ENCODE measurements at regions not wholly inside any gene's neighbourhood (a gene's known extent, or its start where the extent isn't known, plus 50 kb on each side); places are given as distances from the start of the nearest gene placed in this dataset.
"Not testable (repeated sequence)": the region's sequence is repeated elsewhere in the genome, so short reads cannot be mapped to it uniquely, and the experiment has no call there.

DNA sequence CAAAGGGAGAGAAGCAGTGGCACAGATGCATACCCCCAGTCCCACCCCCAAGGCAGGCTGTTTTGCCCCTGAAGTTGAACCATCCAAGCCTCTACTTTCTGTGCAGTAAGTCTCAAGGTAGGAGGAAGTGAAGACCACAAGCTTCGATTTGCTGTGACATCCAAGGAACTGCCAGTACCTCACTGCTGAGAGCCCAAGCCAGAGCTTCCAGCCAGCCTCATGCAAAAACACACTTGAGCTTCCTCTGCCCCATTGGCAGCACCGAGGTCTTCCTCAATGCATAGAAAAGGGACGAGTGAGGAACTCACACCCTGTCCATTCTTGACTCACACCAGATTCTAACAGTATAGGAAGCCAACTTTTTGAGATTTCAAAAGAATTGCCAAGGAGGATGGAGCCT lies 311.7 kb downstream of the BCL2L11 start:
- H2AFZ ChIP-seq (replicated peaks; ENCODE audit: low read length, poor library complexity); intact Hi-C loops (cut with micrococcal nuclease); H4K8ac ChIP-seq (ENCODE audit: low read depth in 2 of 2, low read length in 2 of 2); H3K79me1 ChIP-seq (ENCODE audit: low read depth in 1 of 2, low read length in 2 of 2); H3K18ac ChIP-seq (ENCODE audit: low read depth, low read length); H3K27me3 ChIP-seq (ENCODE audit: control insufficient read depth, insufficient read depth, low read length); H2BK20ac ChIP-seq (ENCODE audit: low read depth, low read length); H2BK5ac ChIP-seq (ENCODE audit: low read depth, low read length, poor library complexity, severe bottlenecking); H3K36me3 ChIP-seq (ENCODE audit: control insufficient read depth, insufficient read depth, low read length); ATAC-seq (ENCODE audit: low read depth); H3K4me1 ChIP-seq (ENCODE audit: control insufficient read depth, insufficient read depth, low read length); H3K9ac ChIP-seq (ENCODE audit: low read depth, low read length); POLR2A ChIA-PET (ENCODE audit: unreplicated experiment); H3K4me3 ChIP-seq (ENCODE audit: insufficient read depth, low read depth, low read length); H2AK5ac ChIP-seq (ENCODE audit: low read depth, low read length); H3K14ac ChIP-seq (replicated peaks; ENCODE audit: low read depth, low read length); in situ Hi-C loops (cut with MboI; ENCODE audit: low sequenced_read_pairs); H2AK9ac ChIP-seq (replicated peaks; ENCODE audit: low read depth, low read length, poor library complexity); DNase-seq; H2BK15ac ChIP-seq (ENCODE audit: low read depth, low read length); H3K56ac ChIP-seq (ENCODE audit: extremely low read depth, insufficient read depth, low read length); H4K91ac ChIP-seq (ENCODE audit: insufficient read depth, low read depth, low read length); BruUV-seq (replicated peaks); H3K4me2 ChIP-seq (ENCODE audit: low read depth, low read length); H3K4ac ChIP-seq (ENCODE audit: low read depth, low read length); H3K9me1 ChIP-seq (ENCODE audit: insufficient read depth, low read length); H3K23ac ChIP-seq (ENCODE audit: low read depth, low read length); H3K27ac ChIP-seq (ENCODE audit: insufficient read depth, low read length); CTCF ChIA-PET; H2BK120ac ChIP-seq (ENCODE audit: low read depth, low read length); H3K9me3 ChIP-seq (ENCODE audit: control insufficient read depth, insufficient read depth, low read length); H4K5ac ChIP-seq (ENCODE audit: low read depth, low read length); dilution Hi-C loops (cut with HindIII; ENCODE audit: low sequenced_read_pairs, unreplicated experiment): not testable (repeated sequence)
- WGBS, 2 experiments (ENCODE audit: extremely low coverage in 2 of 2, insufficient read length in 1 of 2), result no CpG with 5 or more reads among the region's 3 CpGs
- peaks cover 53% of the 10 kb centered on the region for H4K20me1 ChIP-seq (ENCODE audit: insufficient read depth, low read length)

DNA sequence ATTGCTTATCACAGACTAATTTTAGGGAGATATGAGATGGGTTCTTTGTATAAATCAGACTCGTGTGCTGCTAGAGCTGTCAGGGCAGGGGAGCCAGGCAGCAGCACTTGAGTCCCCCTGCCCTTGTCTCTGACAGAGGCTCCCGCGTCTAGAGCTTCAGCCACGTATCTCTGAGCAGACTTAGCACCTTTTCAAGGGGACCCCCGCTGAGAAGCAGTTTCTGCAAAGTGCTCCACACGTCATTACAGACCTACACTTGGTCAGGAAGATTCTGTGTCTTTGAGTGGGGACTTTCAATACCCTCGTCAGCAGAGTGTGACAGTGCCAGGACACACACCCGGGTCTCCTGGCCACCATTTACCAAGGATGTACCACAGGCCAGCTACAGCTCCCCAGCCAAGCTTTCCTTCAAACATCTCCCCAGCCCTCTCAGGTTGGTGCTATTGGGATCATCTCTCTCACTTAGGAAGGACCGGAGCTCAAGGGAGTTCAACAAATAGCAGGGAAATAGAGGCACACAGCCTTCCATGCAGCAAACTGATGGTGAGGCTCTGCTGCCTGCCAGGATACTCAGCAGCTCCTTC lies 312.3 kb downstream of the BCL2L11 start:
- dilution Hi-C loops (cut with HindIII; ENCODE audit: low sequenced_read_pairs, unreplicated experiment); H4K8ac ChIP-seq (ENCODE audit: low read depth in 2 of 2, low read length in 2 of 2); H3K4me2 ChIP-seq (ENCODE audit: low read depth, low read length); in situ Hi-C loops (cut with MboI; ENCODE audit: low sequenced_read_pairs); ATAC-seq (ENCODE audit: low read depth); H3K79me1 ChIP-seq (ENCODE audit: low read depth in 1 of 2, low read length in 2 of 2); H3K9me1 ChIP-seq (ENCODE audit: insufficient read depth, low read length); H3K4me3 ChIP-seq (ENCODE audit: insufficient read depth, low read depth, low read length); BruUV-seq (replicated peaks); H3K27ac ChIP-seq (ENCODE audit: insufficient read depth, low read length); DNase-seq; H2BK20ac ChIP-seq (ENCODE audit: low read depth, low read length); POLR2A ChIA-PET (ENCODE audit: unreplicated experiment); H3K56ac ChIP-seq (ENCODE audit: extremely low read depth, insufficient read depth, low read length); H3K36me3 ChIP-seq (ENCODE audit: control insufficient read depth, insufficient read depth, low read length); H4K91ac ChIP-seq (ENCODE audit: insufficient read depth, low read depth, low read length); H3K23ac ChIP-seq (ENCODE audit: low read depth, low read length); H2BK5ac ChIP-seq (ENCODE audit: low read depth, low read length, poor library complexity, severe bottlenecking); H2AK5ac ChIP-seq (ENCODE audit: low read depth, low read length); H3K9ac ChIP-seq (ENCODE audit: low read depth, low read length); H2BK120ac ChIP-seq (ENCODE audit: low read depth, low read length); intact Hi-C loops (cut with micrococcal nuclease); CTCF ChIA-PET; H3K14ac ChIP-seq (replicated peaks; ENCODE audit: low read depth, low read length); H3K9me3 ChIP-seq (ENCODE audit: control insufficient read depth, insufficient read depth, low read length); H2BK15ac ChIP-seq (ENCODE audit: low read depth, low read length); H2AK9ac ChIP-seq (replicated peaks; ENCODE audit: low read depth, low read length, poor library complexity); H3K27me3 ChIP-seq (ENCODE audit: control insufficient read depth, insufficient read depth, low read length); H4K5ac ChIP-seq (ENCODE audit: low read depth, low read length); H3K4me1 ChIP-seq (ENCODE audit: control insufficient read depth, insufficient read depth, low read length); H3K4ac ChIP-seq (ENCODE audit: low read depth, low read length); H2AFZ ChIP-seq (replicated peaks; ENCODE audit: low read length, poor library complexity); H3K18ac ChIP-seq (ENCODE audit: low read depth, low read length): not testable (repeated sequence)
- peaks cover 48% of the 10 kb centered on the region for H4K20me1 ChIP-seq (ENCODE audit: insufficient read depth, low read length)
- WGBS, 2 experiments (ENCODE audit: extremely low coverage in 2 of 2, insufficient read length in 1 of 2), result no CpG with 5 or more reads among the region's 9 CpGs
